Sigmoid colon (tissue), 4 donors: ENCODE measurements at regions not wholly inside any gene's neighbourhood (a gene's known extent, or its start where the extent isn't known, plus 50 kb on each side); places are given as distances from the start of the nearest gene placed in this dataset.

Source experiments
- EP300 ChIP-seq, 4 donors: sonication (generic); formaldehyde crosslinking; IDR thresholded peaks; one replicate each; pipeline ENCODE4 v1.6.1; 2017; ENCODE audit warnings: antibody characterized with exemption in 4 of 4
- POLR2A ChIP-seq, 2 donors: fragments of 450-650 bp; IDR thresholded peaks; one replicate each; pipeline ENCODE4 v1.6.1; 2016; ENCODE audit warnings: antibody characterized with exemption in 2 of 2, mild to moderate bottlenecking in 2 of 2, moderate library complexity in 2 of 2
- POLR2AphosphoS5 ChIP-seq, 4 donors: sonication (generic); formaldehyde crosslinking; IDR thresholded peaks; one replicate each; pipeline ENCODE4 v1.6.1; 2017; ENCODE audit warnings: antibody characterized with exemption in 4 of 4
- TF ChIP-seq, protein P1 (sequence below), 4 experiments: fragments of 450-650 bp in 3 of 4; fragments of 200-600 bp in 1 of 4; IDR thresholded peaks; one replicate each; pipeline ENCODE4 v1.5.1; 2016 to 2019; ENCODE audit warnings: antibody characterized with exemption in 4 of 4, mild to moderate bottlenecking in 3 of 4, moderate library complexity in 2 of 4

DNA sequence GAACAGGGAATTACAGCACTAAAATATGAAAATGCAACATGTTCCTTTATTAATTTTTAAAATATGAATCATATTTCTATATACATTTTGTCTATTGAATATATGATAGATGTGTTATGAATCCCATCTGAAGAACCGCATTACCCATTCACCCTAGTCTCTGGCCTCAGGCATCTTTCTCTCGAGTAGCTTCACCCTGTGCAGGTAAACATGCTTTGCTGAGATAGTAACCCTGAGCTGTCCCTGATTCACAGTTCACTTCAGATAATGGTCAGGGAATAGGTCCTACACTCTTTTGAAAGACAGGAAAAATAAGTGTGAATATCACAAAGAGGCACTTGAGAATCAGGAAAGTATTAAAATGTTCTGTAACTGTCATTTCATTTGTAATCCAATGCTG, 766.8 kb downstream of the IRX1 start:
- TF ChIP-seq, protein P1, sequence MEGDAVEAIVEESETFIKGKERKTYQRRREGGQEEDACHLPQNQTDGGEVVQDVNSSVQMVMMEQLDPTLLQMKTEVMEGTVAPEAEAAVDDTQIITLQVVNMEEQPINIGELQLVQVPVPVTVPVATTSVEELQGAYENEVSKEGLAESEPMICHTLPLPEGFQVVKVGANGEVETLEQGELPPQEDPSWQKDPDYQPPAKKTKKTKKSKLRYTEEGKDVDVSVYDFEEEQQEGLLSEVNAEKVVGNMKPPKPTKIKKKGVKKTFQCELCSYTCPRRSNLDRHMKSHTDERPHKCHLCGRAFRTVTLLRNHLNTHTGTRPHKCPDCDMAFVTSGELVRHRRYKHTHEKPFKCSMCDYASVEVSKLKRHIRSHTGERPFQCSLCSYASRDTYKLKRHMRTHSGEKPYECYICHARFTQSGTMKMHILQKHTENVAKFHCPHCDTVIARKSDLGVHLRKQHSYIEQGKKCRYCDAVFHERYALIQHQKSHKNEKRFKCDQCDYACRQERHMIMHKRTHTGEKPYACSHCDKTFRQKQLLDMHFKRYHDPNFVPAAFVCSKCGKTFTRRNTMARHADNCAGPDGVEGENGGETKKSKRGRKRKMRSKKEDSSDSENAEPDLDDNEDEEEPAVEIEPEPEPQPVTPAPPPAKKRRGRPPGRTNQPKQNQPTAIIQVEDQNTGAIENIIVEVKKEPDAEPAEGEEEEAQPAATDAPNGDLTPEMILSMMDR (IDR thresholded peaks at IDR 0.05), result no peak
- TF ChIP-seq POLR2A (IDR thresholded peaks at IDR 0.05) (no peak), POLR2AphosphoS5 (IDR thresholded peaks at IDR 0.05) (no peak), EP300 (IDR thresholded peaks at IDR 0.05) (no peak)
